NCI-H774 (cell line): ENCODE measurements at regions not wholly inside any gene's neighbourhood (a gene's known extent, or its start where the extent isn't known, plus 50 kb on each side); places are given as distances from the start of the nearest gene placed in this dataset.
"Not testable (repeated sequence)": the region's sequence is repeated elsewhere in the genome, so short reads cannot be mapped to it uniquely, and the experiment has no call there.

Source experiments
- DNase-seq: peaks from one replicate; lab custom pipeline; 2025; lab: John Stamatoyannopoulos, UW

DNA sequence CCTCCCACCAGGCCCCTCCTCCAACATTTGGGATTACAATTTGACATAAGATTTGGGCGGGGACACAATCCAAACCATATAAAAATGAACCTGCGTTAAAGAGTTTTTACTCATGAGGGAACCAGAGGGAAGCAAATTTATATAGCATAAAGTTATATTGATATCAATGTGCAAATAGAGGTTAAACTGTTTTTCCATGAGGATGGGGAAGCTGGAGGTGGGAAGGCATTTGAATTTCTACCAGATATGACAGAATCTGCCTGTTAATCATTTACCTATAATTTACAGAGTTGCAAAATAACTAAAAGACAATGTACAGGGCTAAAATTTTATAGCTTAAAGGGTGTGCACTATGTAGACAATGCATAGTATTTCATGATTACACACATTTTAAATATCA, 322.0 kb upstream of the FKBP1C start:
- no peak for DNase-seq

DNA sequence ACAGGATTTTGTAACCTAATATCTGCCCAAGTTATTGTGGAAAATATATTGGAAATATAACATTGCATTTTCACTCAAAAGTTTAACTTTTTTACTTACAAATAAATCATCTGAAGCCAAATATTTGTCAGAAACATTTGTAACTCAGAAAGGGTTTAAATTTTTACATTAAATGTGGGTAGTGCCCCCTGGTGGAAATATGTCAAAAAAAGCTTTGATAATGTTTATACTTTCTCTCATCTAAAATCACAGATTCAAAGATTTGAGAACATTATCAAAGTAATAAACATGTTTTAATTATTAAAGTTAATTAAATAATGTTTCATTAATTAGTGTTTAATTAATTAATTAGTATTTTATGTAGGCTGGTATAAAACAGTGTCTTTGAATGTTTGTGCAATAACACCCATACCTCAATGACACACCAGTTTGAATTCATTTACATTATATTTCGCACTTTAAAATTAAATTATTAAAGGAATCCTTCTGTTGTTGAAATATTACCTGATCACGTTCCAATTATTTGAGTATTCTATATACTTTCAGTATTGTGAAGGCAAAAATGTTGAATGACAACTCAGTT, 320.1 kb upstream of the FKBP1C start:
- peak; percentile 20 for DNase-seq

DNA sequence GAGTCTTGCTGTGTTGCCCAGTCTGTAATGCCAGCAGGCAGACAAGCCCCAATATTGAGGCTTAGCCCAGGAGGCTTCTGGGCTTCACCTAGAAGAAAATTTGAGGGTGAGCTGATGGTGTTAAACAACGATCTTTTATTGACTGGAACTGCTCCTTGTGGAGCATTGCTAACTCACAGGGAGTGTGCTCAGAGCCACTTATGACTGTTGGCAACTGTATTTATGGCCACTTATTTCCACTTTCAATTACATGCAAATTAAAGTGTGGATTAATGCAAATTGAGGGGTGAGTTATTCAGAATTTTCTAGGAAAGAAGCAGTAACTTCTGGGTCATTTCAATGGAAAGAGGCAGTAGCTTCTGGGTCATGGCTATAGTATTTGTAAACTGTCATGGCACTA, 317.2 kb upstream of the FKBP1C start:
- DNase-seq, result no peak

DNA sequence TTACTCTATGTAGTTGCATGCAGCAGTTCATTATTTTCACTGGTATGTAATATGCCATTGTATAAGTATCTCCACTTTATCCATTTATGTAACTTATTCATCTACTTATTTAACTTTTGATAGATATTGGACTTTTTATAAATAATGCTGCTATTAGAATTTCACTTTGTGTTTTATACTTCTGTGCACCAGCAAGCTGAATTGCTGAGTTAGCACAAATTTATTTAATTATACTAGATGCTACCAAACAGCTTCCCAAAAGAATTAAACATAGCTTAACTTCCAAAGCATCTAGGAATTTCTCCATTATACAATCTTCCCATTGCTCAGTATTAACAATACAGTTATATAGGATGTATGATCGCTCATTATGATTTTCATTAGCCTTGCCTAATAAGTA, 308.0 kb upstream of the FKBP1C start:
- no peak for DNase-seq

- no peak for DNase-seq
Measured at GRCh38 chr6:62904687-62905086, 306.6 kb upstream of the FKBP1C start.

- DNase-seq, result no peak
Measured at GRCh38 chr6:62914530-62914929, 296.7 kb upstream of the FKBP1C start.

DNA sequence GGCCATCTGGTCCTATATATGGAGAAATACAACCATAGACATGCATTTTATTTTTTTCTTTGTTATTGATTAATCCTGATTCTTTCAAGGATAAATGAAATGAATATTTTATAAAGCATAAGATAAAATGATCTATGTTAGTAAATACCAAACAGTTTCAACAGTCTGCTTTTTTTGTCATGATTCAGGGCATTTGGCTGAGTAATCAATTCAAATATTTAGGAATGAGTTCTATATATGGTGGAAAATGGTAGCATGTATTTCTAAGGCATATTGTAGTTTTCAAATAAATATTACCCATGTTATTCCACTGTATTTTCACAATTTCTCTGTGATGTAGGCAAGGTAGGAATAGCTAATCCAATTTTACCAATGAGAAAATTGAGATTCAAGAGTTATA, 287.5 kb upstream of the FKBP1C start:
- no peak for DNase-seq

DNA sequence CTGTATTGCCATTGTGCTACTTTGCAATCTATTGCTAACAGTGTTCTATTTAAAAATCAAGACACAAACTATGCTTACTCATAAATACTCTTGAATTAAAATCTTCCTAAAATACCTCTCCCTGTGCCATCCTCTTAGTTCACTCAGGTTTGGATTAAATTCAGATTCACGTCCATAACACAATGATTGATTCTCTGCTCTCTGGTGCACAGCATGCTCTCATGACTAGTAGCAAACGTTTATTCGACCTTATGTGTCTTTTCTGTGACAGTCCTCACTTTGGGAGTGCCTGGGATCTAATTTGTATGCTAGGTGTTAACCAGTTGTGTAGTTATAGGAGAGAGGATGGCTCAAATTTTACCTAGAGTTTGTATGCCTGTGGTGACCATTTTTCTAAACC, 270.4 kb upstream of the FKBP1C start:
- DNase-seq, result no peak

DNA sequence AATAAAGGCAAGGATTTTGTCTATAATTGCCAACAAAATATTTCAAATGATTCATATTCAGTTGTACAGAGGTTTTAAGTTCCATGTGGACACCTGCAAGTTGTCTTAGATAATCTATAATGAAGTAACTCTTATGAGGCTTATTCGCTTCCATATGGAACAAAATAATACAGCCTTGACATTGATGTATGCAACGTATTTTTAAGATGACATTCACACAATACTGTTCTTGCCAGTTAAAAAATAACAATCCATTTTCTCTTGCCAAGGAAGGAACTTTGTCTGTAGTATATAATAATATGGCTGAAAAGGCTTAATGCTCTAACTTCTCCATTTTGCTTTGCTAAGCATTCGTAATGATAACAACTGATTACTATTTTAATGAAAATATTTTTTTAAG, 269.3 kb upstream of the FKBP1C start:
- no peak for DNase-seq

DNA sequence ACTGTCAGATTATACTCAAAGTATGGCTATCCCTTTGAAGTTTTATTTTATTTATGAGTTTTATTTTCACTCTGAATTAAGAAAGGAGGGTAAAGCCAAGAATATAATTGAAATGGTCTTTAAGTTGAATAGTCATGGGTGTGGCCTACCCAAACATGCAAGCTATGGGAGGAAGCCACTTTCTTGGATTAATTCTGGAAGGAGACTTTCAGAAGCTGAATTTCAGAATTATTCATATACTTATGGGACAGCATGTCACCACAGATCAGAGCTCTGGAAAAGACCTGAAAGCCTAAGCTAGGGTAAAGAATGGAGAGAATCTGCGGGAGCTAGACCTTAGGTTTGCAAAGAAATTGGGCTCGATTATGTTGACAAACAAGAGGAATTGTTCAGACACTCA, 242.4 kb upstream of the FKBP1C start:
- no peak for DNase-seq

DNA sequence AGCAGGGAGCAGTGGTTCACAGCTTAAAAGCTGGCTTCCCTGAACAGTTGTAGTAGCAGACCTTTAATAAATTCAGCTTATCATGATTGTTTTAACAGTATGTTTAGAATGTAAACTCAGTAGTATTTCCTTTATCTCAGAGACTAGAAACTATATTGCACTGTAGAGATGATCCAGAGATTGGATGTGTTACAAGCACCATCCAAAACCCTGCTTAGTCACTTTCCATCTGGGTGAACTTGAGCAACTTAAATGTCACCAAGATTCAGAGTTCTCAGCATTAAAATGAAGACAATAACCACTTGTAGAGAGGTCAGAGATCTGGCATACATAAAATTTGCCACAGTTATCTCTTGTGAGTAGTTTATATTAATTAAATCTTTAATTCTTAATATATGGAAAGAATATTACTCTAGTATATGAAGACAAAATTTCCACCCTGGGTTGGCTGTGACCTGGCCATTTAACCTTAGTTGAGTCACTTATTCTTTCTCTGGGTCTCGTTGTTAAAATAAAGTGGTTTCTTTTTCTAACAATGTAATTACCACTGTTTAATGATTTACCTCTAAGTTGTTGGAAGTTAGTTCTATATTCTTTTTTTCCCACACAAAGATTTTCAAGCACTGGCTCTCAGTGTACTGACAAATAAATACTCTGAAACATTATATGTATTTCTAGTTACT, 239.2 kb upstream of the FKBP1C start:
- no peak for DNase-seq

GRCh38 chr6:62974452-62974851, 236.8 kb upstream of the FKBP1C start:
- DNase-seq, result no peak

DNA sequence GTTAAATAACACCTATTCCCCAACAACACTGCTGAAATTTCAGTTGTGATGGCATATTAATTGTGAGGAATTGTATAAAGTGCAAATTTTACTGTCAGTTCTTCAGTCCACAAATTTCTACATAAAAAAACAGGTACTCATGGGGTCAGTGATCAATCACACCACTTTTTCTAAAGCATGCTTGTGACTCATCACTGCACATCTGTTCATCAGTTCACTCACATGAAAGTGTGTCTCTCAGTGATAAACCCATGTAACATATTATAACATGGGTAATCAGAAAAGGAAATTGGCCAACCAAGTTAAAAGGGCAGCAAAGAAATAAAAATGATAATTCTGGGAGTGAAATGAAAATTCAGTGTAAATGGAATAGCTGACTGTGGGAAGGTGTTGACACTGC, 234.7 kb upstream of the FKBP1C start:
- DNase-seq, result no peak

DNA sequence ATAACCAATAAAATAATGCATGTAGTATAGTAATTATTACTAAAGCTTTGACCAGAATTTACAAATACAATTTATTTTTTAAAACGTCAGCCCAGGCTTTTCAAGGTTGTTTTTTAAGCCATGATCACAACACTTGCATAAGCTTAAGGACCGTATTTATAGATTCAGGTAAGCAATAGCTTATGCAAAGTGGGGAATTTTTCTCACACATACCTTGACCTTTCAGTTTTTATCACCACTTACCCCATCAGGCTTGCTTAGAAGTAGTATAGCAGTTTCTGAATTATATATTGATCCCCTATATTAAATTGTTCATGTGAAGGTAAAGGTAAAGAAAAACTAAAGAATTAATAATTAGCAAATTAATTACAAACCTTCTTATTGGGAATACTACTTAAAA, 232.3 kb upstream of the FKBP1C start:
- DNase-seq, result no peak

DNA sequence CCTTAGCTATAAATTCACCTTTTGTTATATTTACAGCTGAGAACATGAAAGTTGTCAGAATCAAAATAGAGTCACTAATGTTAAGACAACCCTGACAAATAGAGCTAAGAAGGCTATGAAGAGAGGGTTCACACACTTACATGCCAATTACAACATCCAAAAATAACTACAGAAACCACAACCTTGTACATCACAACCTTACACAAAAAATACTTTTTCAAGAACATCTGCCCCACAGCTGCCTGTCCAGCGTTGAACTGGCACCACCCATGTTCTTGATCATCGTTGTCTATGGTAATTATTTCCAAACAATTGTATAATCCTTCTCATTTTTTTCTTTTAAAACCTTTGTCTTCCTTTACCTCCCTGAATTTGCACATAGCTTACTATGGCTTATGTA, 231.2 kb upstream of the FKBP1C start:
- no peak for DNase-seq

DNA sequence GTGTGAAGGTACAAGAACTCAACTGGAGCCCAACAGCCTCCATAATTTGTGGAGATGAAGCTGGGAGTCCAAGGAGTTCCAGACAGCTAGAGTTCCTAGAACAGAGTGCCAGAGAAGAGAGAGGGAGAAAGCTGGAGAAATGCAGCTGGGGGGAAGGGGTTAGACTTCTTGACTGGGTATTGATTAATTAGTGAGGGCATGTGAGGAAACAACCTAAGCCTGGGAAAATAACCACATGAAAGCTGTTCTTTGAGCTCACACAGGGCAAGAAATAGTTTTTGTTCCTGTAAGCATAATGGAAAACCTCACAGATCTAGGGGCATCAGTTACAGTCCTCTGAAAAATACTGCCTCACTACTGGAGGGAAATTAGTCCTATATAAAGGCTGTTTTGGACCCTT, 230.5 kb upstream of the FKBP1C start:
- no peak for DNase-seq

DNA sequence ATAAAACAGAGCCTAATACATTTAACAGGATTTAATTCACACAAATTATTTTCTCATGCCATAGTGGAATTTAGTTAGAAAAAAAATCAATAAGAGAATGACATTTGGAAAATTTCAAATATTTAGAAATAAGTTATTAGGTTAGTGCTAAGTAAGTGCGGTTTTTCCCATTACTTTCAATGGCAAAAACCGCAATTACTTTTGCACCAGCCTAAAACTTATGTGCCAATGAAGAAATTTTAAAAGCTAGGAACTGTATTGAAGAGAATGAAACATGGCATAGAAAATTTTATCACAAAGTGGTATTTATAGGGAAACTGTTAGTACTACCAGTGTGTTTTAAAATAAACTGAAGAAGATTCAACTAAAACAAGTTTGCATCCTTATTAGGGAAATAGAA, 228.3 kb upstream of the FKBP1C start:
- DNase-seq, result no peak

GRCh38 chr6:62991696-62992095, 219.6 kb upstream of the FKBP1C start:
- not testable (repeated sequence) for DNase-seq

DNA sequence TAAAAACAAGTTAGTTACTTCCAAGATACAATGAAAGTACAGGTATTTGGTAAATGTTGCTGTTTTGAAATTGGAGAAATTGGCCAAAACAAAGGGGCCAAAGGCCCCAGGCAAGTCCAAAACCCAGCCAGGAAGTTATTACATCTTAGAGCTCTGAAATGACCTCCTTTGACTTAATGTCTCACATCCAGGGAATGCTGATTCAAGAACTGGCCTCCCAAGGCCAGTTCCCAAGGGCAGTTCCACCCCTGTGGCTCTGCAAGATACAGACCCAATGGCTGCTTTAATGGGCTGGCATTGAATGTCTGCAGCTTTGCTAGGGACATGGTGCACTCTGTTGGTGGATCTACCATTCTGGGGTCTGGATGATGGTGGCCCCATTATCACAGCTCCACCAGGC, 217.3 kb upstream of the FKBP1C start:
- no peak for DNase-seq

DNA sequence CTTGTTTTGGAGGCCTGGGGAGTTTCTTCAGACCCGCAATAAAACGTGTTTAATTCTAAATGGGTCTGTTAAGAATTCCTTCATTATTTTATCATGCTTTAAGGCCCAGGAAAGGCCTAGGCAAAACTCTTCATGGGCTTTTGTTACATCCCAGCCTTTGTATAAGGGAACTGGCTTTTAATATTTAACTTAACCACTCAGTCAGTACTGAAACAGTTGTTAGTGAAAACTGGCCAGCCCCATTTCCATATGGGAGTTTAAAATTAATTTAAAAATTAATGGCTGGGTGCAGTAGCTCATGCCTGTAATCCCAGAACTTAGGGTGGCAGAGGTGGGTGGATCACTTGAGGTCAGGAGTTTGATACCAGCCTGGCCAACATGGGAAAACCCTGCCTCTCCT, 213.2 kb upstream of the FKBP1C start:
- DNase-seq, result no peak

DNA sequence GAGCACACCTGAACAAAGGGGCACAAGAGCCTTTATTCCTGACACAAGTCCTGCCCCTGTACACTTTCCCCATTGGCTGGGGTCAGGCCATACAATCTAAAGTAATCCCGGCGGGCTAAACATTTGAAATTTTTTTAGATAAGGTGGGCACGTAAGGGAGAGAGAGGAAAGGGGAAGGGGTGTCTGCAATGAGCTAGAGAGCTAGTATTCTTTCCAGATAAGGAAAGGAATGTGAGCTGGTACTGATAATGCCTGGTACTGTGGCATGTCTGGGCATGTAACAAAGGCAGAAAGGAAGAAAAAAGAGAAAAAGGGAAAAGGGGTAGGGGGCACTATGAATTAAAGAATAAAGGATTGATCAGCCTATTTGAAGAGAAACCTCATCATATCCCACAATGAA, 212.0 kb upstream of the FKBP1C start:
- not testable (repeated sequence) for DNase-seq

GRCh38 chr6:62999796-63000195, 211.5 kb upstream of the FKBP1C start:
- DNase-seq, result no peak

DNA sequence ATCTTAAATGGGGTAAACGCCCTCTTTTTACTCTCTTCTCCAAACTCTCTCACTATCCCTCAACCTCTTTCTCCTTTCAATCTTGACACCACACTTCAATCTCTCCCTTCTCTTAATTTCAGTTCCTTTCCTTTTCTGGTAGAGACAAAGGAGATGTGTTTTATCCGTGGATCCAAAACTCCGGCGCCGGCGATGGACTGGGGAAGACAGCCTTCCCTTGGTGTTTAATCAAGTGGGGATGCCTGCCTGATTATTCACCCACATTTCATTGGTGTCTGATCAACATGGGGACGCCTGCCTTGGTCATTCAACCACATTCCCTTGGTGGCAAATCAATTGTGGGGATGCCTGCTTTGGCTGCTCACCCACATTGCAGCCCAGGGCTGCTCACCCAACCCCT, 205.3 kb upstream of the FKBP1C start:
- DNase-seq, result not testable (repeated sequence)

- not testable (repeated sequence) for DNase-seq
Measured at GRCh38 chr6:63010962-63011361, 200.3 kb upstream of the FKBP1C start.
